ENCODE measurements at regions not wholly inside any gene's neighbourhood (a gene's known extent, or its start where the extent isn't known, plus 50 kb on each side); places are given as distances from the start of the nearest gene placed in this dataset.

- DNase-seq (ENCODE audit: low read depth) = no peak
These were observed 1328.0 kb downstream of the FSTL5 start for GRCh38 chr4:160835789-160836188.

GRCh38 chr4:160836431-160836830 is 1327.4 kb downstream of the FSTL5 start:
- DNase-seq (ENCODE audit: low read depth) = no peak

DNA sequence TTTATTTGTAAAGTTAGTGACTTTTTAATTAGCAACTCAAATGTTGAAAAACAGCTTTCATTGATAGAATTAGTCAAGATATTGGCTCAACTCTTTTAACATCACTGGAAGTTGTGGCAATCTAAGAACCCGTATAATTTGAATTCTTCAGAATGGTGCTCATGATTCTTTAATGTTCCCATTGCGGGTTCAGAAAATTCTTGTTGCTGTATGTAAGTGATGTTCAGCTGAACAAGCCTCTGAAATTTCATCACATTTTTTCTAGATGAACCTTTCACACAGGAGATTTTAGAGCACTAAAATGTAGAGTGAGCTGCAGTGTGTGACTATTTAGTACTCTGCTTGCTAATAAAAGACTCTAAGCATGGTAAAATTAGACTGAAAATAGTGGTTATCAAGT is 1317.7 kb downstream of the FSTL5 start:
- no peak for DNase-seq (ENCODE audit: low read depth)

GRCh38 chr4:160847228-160847627 is 1316.6 kb downstream of the FSTL5 start:
- DNase-seq (ENCODE audit: low read depth) = no peak

DNA sequence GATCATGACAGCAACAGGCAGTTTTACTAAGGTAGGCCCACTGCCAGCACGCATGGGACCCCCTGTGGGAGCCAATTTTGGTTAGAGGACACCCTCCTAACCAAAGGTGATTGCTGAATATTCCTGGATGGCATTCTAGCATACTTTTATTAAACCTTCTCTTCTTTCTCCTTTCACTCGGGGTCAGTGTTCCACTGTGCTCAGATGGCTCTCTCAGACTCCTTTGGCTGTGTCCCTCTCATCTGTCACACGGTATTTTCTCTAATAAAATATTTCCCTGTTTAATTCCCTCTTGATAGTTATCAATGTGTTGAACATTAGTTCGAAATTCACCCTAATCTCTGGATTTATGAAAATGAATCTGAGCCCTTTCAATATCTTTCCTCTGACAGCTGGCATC is 1315.3 kb downstream of the FSTL5 start:
- no peak for DNase-seq (ENCODE audit: low read depth)

- no peak for DNase-seq (ENCODE audit: low read depth)
These were observed 1314.7 kb downstream of the FSTL5 start for GRCh38 chr4:160848901-160849760.

DNA sequence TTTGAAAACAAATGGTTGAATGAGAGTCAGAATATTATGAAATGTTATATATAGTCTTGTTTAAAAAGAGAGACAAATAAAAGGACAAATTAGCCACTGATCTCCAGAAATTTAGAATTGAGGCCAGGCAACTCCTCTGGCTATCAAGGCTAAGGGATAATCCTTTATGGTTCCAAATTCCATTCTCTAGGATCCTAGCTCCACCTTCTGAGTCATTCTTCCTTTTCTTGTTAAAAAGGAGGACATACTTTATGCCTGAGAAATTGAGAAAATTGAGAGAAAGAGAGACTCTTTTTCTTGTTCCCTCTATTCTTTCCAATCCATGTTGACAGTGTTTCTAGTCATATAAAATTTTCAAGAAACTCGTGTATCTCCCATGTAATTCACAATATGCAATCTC is 1299.5 kb downstream of the FSTL5 start:
- no peak for DNase-seq (ENCODE audit: low read depth)

DNA sequence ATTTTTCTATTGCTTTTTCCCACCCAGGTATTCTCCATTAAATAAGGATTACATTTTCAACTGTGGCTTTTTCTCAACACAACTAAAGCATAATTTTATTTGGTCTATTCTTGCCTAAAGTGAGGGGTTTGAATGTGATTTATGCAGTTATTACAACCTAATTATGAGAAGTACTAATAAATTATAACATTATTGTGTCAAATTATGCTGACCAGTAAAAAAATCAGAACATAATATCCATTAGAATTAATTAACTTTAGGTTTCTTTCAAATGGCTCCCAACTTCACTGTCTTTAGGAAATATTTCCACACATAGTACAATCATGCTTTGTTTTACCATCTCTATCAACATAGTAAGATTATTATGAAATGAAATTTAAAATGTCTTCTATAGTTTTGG is 1293.9 kb downstream of the FSTL5 start:
- no peak for DNase-seq (ENCODE audit: low read depth)

GRCh38 chr4:160872491-160872890 is 1291.3 kb downstream of the FSTL5 start:
- no peak for DNase-seq (ENCODE audit: low read depth)

- no peak for DNase-seq (ENCODE audit: low read depth)
These were observed 1286.6 kb downstream of the FSTL5 start for GRCh38 chr4:160877087-160877790.

DNA sequence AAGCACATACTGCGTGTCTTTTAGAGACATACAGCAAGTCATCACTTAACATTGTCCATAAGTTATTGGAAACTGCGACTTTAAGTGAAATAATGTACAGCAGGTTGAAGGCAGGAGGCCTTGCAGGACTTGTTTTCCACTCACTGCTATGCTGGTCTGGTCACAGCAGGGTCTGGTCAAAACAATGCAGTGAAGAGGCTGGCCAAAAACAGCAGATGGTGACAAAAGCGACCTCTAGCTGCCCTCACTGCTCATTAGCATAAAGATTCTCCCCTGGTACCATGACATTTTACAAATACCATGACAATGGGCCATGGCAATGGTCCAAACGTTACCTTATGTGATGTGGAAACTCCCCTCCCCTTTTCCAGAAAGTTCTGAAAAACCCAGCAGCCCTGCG is 1283.6 kb downstream of the FSTL5 start:
- no peak for DNase-seq (ENCODE audit: low read depth)

DNA sequence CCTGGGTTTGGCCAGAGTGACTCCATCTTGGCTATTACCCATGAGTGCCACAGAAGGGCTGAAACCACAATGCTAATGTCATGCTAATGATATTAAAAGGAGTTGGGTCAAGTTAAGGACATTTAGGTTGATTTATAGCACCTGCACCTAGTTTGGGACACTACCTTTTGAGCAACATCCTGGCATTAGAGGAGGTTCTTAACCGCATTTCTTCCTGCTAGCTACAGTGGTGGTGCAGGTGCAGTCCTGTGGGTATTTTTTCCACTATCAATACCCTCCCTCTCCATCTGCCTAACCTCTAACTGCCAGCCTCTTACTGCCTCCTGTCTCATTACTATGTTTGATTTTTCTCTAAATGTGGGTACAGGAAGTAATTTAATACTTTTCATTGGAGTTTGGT is 1276.1 kb downstream of the FSTL5 start:
- DNase-seq (ENCODE audit: low read depth) = no peak

DNA sequence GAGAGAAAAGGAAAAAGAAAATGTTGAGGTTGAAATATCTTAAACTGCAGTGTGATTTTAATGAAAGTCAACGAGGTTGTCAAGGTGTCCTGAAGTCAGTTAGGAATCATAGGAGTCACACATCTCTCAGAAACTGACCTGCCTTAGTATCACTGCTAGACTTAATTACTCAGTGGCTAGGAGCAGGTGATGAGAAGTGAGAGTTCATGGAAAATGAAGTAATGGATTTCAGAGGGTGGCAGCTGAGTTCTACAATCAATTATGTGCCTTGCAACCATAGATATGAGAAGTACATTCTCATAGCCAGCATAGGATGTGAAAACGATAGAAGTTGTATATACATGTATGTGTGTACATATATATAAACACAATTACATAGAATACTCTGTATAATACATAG is 1269.7 kb downstream of the FSTL5 start:
- DNase-seq (ENCODE audit: low read depth) = no peak

DNA sequence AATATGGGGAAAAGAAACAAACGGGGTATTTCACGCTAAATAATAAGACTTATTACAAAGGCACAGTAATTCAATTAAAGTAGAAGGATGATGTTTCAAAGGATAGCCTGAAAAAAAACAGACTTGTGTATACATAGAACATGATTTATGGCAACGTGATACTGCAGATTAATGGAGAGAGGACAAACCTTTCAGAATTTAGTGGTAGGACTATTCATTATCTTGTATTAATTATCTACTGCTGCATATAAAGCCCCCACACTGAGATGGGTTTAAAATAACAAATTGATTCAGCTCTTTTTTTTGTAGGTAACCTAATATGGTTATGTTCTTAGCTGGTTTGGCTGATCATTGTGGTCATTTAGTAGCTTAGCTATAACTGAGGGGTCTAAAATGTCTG is 1269.0 kb downstream of the FSTL5 start:
- no peak for DNase-seq (ENCODE audit: low read depth)

GRCh38 chr4:160927311-160927710 is 1236.5 kb downstream of the FSTL5 start:
- no peak for DNase-seq (ENCODE audit: low read depth)

DNA sequence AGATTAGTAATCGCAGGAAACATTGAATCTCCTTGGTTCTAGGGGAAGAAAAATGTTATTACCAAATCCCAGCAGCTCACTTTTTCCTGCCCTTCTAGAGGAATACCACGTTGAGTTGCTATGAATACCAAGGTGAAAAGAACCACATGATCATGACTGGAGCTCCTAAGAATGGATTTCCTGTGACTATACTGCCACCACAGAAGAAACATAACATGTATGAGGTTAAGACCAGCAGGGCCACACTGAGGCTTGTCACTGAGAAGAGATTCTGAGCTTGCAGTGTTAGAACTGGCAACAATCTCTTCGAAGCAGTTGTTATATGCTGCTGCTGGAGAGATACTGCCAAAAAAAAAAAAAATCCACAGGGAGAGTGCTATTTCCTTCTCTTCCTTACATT is 1235.3 kb downstream of the FSTL5 start:
- DNase-seq (ENCODE audit: low read depth) = no peak

- DNase-seq (ENCODE audit: low read depth) = no peak
These were observed 1216.1 kb downstream of the FSTL5 start for GRCh38 chr4:160947653-160948052.

DNA sequence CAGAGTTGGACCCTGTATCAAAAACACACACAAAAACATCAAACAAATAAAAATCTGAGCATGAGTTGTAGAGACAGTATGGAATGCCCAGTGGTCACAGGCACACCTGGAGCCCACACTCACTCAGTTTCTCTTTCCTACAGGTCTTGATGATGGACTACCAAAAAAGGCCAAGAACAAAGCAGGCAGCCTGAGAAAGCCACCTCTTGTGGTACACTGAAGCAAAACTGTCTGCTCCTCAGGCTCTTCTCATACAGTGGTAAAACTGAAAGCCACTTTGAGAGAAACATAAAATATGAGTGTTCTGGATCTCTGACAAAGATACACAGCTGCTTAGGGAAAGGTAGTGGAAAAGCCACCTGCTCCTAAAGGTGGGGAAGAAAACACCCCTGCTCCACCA is 1206.9 kb downstream of the FSTL5 start:
- no peak for DNase-seq (ENCODE audit: low read depth)

- DNase-seq (ENCODE audit: low read depth) = no peak
These were observed 1193.9 kb downstream of the FSTL5 start for GRCh38 chr4:160969925-160970324.

- DNase-seq (ENCODE audit: low read depth) = no peak
These were observed 1183.7 kb downstream of the FSTL5 start for GRCh38 chr4:160980091-160980490.

DNA sequence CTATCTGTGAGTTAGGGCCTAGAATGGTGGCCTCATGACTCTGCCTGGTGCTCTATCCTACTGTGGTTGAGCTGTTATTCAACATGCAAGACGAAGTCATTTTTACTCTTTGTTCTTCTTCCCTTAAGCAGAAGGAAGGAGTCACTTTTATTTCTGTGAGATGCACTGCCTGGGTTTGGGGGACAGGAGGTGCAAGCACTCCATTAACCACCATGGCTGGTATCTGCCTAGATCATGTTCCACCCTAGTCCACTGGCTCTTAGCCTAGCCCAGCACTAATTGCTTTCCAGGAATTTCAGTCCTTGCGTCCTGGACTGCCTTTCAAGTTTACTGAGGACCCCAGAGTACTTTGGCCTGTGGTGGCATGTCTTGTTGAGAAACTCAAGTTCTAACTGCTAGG is 1182.7 kb downstream of the FSTL5 start:
- no peak for DNase-seq (ENCODE audit: low read depth)

- no peak for DNase-seq (ENCODE audit: low read depth)
These were observed 1180.8 kb downstream of the FSTL5 start for GRCh38 chr4:160983035-160983434.

- DNase-seq (ENCODE audit: low read depth) = no peak
These were observed 1161.4 kb downstream of the FSTL5 start for GRCh38 chr4:161002386-161002785.
